H1 (cell line): ENCODE measurements at regions not wholly inside any gene's neighbourhood (a gene's known extent, or its start where the extent isn't known, plus 50 kb on each side); places are given as distances from the start of the nearest gene placed in this dataset.

Source experiments
- CBX5 ChIP-seq: fragments of 300-800, 300-1000 bp; sonication (generic); IDR thresholded peaks from 2 replicates; pipeline ENCODE4 v1.7.1; 2016; ENCODE audit warnings: antibody characterized with exemption, low read length, low read depth
- KDM4A ChIP-seq: IDR thresholded peaks from one replicate; pipeline ENCODE4 v1.7.1; 2012; ENCODE audit warnings: low read depth, mild to moderate bottlenecking, moderate library complexity, low read length, inconsistent platforms; ENCODE audit not compliant: severe bottlenecking
- MAX ChIP-seq: IDR thresholded peaks from 2 replicates; pipeline ENCODE4 v1.6.1; 2012; ENCODE audit warnings: inconsistent platforms
- NANOG ChIP-seq: IDR thresholded peaks from 2 replicates; pipeline ENCODE4 v1.6.1; 2011; ENCODE audit warnings: low read length, low read depth, mild to moderate bottlenecking, inconsistent platforms; ENCODE audit not compliant: insufficient read depth, poor library complexity, severe bottlenecking
- RAD21 ChIP-seq, 2 experiments: IDR thresholded peaks in 1 of 2; conservative IDR thresholded peaks in 1 of 2; 2 replicates each; pipeline ENCODE4 v1.6.1; 2011; ENCODE audit warnings: low read depth in 2 of 2, low read length in 2 of 2, improper control_type of control experiment in 1 of 2, inconsistent platforms in 1 of 2, mild to moderate bottlenecking in 1 of 2, moderate library complexity in 1 of 2
- SIN3A ChIP-seq, 2 experiments: IDR thresholded peaks in 1 of 2; conservative IDR thresholded peaks in 1 of 2; 2 replicates each; pipeline ENCODE4 v1.6.1; 2011 to 2012; ENCODE audit warnings: low read length in 2 of 2, improper control_type of control experiment in 1 of 2, low read depth in 1 of 2, mild to moderate bottlenecking in 1 of 2
- TAF1 ChIP-seq: IDR thresholded peaks from 2 replicates; pipeline ENCODE4 v1.6.1; 2011; ENCODE audit warnings: mild to moderate bottlenecking, low read depth, low read length
- YY1 ChIP-seq: IDR thresholded peaks from 2 replicates; pipeline ENCODE4 v1.6.1; 2011; ENCODE audit warnings: low read depth, mild to moderate bottlenecking, low read length
- TF ChIP-seq, protein P1 (sequence below): fragments of 300-600 bp; sonication (generic); IDR thresholded peaks from 2 replicates; pipeline ENCODE4 v1.7.1; 2012; ENCODE audit warnings: low read length, moderate library complexity, mild to moderate bottlenecking, inconsistent platforms; ENCODE audit not compliant: insufficient replicate concordance
- TF ChIP-seq, protein P2 (sequence below): IDR thresholded peaks from 2 replicates; pipeline ENCODE4 v1.6.1; 2011; ENCODE audit warnings: low read length, improper control_type of control experiment

DNA sequence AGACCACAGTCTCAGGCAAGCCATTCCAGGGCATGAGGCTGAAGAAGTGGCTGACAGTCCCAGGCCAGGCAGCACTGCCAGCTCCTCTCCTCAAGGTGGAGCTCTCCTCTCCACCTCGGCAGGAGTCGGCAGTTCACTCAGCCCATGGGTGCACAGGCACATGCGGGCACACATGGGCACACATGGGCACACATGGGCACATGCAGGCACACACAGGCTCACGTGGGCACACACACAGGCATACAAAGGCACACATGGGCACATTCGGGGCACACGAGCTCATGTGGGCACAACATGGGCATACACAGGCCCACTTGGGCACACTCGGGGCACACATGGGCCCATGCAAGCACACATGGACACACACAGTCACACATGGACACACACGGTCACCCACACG is 65.3 kb upstream of the TAF1B start (continued):
- TF ChIP-seq, protein P1, sequence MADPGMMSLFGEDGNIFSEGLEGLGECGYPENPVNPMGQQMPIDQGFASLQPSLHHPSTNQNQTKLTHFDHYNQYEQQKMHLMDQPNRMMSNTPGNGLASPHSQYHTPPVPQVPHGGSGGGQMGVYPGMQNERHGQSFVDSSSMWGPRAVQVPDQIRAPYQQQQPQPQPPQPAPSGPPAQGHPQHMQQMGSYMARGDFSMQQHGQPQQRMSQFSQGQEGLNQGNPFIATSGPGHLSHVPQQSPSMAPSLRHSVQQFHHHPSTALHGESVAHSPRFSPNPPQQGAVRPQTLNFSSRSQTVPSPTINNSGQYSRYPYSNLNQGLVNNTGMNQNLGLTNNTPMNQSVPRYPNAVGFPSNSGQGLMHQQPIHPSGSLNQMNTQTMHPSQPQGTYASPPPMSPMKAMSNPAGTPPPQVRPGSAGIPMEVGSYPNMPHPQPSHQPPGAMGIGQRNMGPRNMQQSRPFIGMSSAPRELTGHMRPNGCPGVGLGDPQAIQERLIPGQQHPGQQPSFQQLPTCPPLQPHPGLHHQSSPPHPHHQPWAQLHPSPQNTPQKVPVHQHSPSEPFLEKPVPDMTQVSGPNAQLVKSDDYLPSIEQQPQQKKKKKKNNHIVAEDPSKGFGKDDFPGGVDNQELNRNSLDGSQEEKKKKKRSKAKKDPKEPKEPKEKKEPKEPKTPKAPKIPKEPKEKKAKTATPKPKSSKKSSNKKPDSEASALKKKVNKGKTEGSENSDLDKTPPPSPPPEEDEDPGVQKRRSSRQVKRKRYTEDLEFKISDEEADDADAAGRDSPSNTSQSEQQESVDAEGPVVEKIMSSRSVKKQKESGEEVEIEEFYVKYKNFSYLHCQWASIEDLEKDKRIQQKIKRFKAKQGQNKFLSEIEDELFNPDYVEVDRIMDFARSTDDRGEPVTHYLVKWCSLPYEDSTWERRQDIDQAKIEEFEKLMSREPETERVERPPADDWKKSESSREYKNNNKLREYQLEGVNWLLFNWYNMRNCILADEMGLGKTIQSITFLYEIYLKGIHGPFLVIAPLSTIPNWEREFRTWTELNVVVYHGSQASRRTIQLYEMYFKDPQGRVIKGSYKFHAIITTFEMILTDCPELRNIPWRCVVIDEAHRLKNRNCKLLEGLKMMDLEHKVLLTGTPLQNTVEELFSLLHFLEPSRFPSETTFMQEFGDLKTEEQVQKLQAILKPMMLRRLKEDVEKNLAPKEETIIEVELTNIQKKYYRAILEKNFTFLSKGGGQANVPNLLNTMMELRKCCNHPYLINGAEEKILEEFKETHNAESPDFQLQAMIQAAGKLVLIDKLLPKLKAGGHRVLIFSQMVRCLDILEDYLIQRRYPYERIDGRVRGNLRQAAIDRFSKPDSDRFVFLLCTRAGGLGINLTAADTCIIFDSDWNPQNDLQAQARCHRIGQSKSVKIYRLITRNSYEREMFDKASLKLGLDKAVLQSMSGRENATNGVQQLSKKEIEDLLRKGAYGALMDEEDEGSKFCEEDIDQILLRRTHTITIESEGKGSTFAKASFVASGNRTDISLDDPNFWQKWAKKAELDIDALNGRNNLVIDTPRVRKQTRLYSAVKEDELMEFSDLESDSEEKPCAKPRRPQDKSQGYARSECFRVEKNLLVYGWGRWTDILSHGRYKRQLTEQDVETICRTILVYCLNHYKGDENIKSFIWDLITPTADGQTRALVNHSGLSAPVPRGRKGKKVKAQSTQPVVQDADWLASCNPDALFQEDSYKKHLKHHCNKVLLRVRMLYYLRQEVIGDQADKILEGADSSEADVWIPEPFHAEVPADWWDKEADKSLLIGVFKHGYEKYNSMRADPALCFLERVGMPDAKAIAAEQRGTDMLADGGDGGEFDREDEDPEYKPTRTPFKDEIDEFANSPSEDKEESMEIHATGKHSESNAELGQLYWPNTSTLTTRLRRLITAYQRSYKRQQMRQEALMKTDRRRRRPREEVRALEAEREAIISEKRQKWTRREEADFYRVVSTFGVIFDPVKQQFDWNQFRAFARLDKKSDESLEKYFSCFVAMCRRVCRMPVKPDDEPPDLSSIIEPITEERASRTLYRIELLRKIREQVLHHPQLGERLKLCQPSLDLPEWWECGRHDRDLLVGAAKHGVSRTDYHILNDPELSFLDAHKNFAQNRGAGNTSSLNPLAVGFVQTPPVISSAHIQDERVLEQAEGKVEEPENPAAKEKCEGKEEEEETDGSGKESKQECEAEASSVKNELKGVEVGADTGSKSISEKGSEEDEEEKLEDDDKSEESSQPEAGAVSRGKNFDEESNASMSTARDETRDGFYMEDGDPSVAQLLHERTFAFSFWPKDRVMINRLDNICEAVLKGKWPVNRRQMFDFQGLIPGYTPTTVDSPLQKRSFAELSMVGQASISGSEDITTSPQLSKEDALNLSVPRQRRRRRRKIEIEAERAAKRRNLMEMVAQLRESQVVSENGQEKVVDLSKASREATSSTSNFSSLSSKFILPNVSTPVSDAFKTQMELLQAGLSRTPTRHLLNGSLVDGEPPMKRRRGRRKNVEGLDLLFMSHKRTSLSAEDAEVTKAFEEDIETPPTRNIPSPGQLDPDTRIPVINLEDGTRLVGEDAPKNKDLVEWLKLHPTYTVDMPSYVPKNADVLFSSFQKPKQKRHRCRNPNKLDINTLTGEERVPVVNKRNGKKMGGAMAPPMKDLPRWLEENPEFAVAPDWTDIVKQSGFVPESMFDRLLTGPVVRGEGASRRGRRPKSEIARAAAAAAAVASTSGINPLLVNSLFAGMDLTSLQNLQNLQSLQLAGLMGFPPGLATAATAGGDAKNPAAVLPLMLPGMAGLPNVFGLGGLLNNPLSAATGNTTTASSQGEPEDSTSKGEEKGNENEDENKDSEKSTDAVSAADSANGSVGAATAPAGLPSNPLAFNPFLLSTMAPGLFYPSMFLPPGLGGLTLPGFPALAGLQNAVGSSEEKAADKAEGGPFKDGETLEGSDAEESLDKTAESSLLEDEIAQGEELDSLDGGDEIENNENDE = no peak
- TF ChIP-seq CBX5 = no peak
- no peak for TF ChIP-seq SIN3A (conservative IDR thresholded peaks at IDR 0.05 in 1 of 2, IDR thresholded peaks at IDR 0.05 in 1 of 2; ENCODE audit: low read depth in 1 of 2, low read length in 2 of 2)
- no peak for TF ChIP-seq MAX
- TF ChIP-seq, protein P2, sequence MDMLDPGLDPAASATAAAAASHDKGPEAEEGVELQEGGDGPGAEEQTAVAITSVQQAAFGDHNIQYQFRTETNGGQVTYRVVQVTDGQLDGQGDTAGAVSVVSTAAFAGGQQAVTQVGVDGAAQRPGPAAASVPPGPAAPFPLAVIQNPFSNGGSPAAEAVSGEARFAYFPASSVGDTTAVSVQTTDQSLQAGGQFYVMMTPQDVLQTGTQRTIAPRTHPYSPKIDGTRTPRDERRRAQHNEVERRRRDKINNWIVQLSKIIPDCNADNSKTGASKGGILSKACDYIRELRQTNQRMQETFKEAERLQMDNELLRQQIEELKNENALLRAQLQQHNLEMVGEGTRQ = no peak
- no peak for TF ChIP-seq NANOG
- peak; percentile 16; the same call in 1 of the 2 replicates for TF ChIP-seq YY1
- no peak for TF ChIP-seq TAF1
- peak; percentile 51 to 56 for TF ChIP-seq RAD21 (IDR thresholded peaks at IDR 0.05 in 1 of 2, conservative IDR thresholded peaks at IDR 0.05 in 1 of 2; ENCODE audit: low read depth in 2 of 2, low read length in 2 of 2)
- no peak for TF ChIP-seq KDM4A
